22Rv1 (cell line): ENCODE measurements at regions not wholly inside any gene's neighbourhood (a gene's known extent, or its start where the extent isn't known, plus 50 kb on each side); places are given as distances from the start of the nearest gene placed in this dataset.

Experiments
- CTCF ChIP-seq: fragments of 450-650 bp; IDR thresholded peaks from 2 replicates; pipeline ENCODE4 v1.5.1; 2017; ENCODE audit warnings: mild to moderate bottlenecking
- ZFX ChIP-seq: fragments of 450-650 bp; IDR thresholded peaks from 2 replicates; pipeline ENCODE4 v1.6.1; 2017; ENCODE audit warnings: antibody characterized with exemption, borderline replicate concordance

DNA sequence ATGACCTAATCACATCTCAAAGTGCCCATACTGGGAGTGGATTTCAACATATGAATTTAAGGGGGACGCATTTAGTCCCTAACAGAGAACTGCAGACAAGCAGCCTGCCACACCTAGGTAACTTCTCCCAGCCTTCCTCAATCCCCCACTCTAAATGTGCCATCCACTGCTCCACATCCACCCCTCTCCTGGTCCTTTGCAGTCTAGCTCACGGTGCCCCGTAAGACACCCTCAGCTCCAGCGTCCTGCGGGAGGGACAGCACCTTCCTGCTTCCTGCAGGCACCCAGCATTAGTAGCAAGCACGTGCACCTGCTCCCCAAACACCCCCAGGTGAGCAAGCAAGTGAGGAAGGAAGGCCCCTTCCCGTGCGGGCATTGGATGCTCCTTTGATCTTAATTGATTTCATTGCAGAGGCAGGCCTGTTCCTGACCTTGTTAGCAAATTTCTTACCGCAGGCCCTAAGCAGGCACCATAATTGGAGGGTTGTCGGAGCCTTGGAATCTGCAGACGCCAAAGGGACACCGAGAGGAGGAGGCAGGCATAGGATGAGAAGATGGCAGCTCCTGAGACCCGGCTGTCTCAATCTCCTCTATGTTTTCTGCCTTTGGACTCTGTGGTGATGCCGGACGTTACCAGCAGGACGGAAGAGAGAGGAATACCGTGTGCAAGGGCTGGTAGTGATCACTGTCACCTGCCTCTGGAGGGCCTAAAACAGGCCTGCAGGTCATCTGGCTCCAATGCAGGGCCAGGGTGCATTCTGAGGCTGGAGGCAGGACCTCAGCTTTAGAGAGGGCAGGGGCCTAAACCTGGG is 75.8 kb upstream of the CHST15 start:
- TF ChIP-seq CTCF (no peak), ZFX (no peak)
